Lower leg skin (tissue), 4 donors: ENCODE measurements at regions not wholly inside any gene's neighbourhood (a gene's known extent, or its start where the extent isn't known, plus 50 kb on each side); places are given as distances from the start of the nearest gene placed in this dataset.

ENCODE experiments used
- DNase-seq, 2 donors: peaks; one replicate each; pipeline ENCODE4 v3.0.0-alpha.2; 2019; ENCODE audit warnings: low spot score in 2 of 2
- H3K4me3 ChIP-seq: fragments of 200-600 bp; sonication (generic); 2 replicates; pipeline ENCODE4 v1.5.1; 2017; ENCODE audit warnings: mild to moderate bottlenecking, low read depth; ENCODE audit not compliant: poor library complexity, severe bottlenecking
- POLR2A ChIP-seq, 2 donors: fragments of 450-650 bp; IDR thresholded peaks; one replicate each; pipeline ENCODE4 v1.6.1; 2016 to 2017; ENCODE audit warnings: antibody characterized with exemption in 2 of 2, mild to moderate bottlenecking in 1 of 2, moderate library complexity in 1 of 2
- WGBS, 2 donors: methylation state at CpG; one replicate each; pipeline ENCODE4 v1.1.5; 2018; 5-methylcytosine and 5-hydroxymethylcytosine counted together
- intact Hi-C: fragments of 100-400 bp; cut with DNase I; formaldehyde crosslinking; loops from one replicate; pipeline ENCODE4 v1.15.0; 2023; ENCODE audit warnings: low total_unique reads
- TF ChIP-seq, protein P1 (sequence below), 3 donors: fragments of 450-650 bp; IDR thresholded peaks; one replicate each; pipeline ENCODE4 v1.5.1; 2016; ENCODE audit warnings: antibody characterized with exemption in 3 of 3, mild to moderate bottlenecking in 3 of 3, moderate library complexity in 2 of 3

DNA sequence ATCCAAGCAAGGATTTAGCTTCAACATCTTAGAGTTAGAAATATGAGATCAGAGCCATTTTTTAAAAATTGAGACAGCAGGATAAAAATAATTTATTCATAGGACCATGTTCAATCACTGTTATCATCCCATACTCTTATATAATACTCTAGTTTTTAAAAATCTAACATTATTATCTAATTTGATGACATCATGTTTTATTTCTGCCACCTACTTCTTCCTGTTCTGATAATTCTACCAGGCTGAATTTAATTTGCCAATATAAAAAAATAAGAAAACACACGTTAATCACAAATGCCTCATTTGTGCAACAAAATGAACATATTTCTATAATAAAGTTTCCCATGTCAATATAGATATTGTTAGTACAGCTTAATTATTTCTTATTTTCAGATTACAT is 621.7 kb downstream of the KCNJ3 start:
- intact Hi-C loops: no loop called here
- TF ChIP-seq, protein P1, sequence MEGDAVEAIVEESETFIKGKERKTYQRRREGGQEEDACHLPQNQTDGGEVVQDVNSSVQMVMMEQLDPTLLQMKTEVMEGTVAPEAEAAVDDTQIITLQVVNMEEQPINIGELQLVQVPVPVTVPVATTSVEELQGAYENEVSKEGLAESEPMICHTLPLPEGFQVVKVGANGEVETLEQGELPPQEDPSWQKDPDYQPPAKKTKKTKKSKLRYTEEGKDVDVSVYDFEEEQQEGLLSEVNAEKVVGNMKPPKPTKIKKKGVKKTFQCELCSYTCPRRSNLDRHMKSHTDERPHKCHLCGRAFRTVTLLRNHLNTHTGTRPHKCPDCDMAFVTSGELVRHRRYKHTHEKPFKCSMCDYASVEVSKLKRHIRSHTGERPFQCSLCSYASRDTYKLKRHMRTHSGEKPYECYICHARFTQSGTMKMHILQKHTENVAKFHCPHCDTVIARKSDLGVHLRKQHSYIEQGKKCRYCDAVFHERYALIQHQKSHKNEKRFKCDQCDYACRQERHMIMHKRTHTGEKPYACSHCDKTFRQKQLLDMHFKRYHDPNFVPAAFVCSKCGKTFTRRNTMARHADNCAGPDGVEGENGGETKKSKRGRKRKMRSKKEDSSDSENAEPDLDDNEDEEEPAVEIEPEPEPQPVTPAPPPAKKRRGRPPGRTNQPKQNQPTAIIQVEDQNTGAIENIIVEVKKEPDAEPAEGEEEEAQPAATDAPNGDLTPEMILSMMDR (IDR thresholded peaks at IDR 0.05): no peak
- no peak for TF ChIP-seq POLR2A (IDR thresholded peaks at IDR 0.05)
- no peak overlapping the region for H3K4me3 ChIP-seq
- WGBS, 2 donors: 59 to 60% methylated on average over 1 of the region's 1 CpG
- DNase-seq: no peak

DNA sequence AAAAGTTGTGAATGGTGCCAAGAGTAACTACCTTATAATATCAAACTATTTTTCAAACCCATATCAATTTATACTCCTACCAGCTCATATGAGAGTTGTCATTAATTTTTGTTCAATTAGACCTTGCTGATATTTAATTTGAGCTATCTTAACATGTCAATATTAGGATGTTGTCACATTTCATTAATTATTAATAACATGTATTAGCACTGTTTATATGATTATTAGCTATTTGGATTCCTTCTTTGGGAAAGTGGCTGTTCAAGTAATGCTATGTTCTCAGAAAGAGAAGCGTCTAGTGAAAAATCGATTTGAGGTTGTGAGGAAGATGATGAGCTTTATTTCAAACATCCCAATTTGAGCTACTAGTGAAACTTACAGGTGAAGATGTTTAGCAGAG is 620.2 kb downstream of the KCNJ3 start:
- no peak for TF ChIP-seq POLR2A (IDR thresholded peaks at IDR 0.05)
- TF ChIP-seq, protein P1 (IDR thresholded peaks at IDR 0.05): no peak
- intact Hi-C loops: no loop called here
- no peak overlapping the region for H3K4me3 ChIP-seq
- DNase-seq: no peak
- whole genome bisulfite sequencing, 2 donors: 74 to 75% methylated on average over 2 of the region's 2 CpGs

GRCh38 chr2:155315768-155316167 is 617.3 kb downstream of the KCNJ3 start:
- intact Hi-C loops: no loop called here
- DNase-seq: no peak
- no peak overlapping the region for H3K4me3 ChIP-seq
- 78 to 84% methylated on average over 2 of the region's 2 CpGs for WGBS, 2 donors
- TF ChIP-seq POLR2A (IDR thresholded peaks at IDR 0.05): no peak
- TF ChIP-seq, protein P1 (IDR thresholded peaks at IDR 0.05): no peak

DNA sequence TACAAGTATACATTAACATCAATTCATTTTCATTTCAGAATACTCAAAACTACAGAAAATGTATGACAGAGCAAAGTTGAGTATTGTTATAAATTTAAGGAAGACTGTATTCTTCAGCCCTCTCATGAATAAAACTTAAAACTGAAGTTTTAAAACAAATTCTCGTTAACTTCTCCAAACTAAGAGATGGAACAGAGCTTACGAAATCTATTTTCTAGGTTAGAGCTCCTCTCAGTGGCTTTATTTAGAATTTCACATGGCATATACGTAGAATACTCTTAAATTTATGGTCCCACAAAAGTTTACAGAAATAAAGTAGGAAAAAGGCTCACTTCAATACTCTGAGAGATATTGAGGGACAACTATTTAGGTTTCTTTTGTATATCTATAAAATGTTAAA is 612.1 kb downstream of the KCNJ3 start:
- no peak for DNase-seq
- intact Hi-C loops: no loop called here
- WGBS, 2 donors: 7 to 13% methylated on average over 3 of the region's 3 CpGs
- H3K4me3 ChIP-seq: no peak overlapping the region
- TF ChIP-seq, protein P1 (IDR thresholded peaks at IDR 0.05): no peak
- no peak for TF ChIP-seq POLR2A (IDR thresholded peaks at IDR 0.05)

GRCh38 chr2:155309483-155309882 is 611.0 kb downstream of the KCNJ3 start:
- 88 to 97% methylated on average over 1 of the region's 1 CpG for WGBS, 2 donors
- no peak for DNase-seq
- intact Hi-C loops: no loop called here
- H3K4me3 ChIP-seq: no peak overlapping the region
- TF ChIP-seq POLR2A (IDR thresholded peaks at IDR 0.05): no peak
- TF ChIP-seq, protein P1 (IDR thresholded peaks at IDR 0.05): no peak

- 77 to 93% methylated on average over 1 of the region's 1 CpG for WGBS, 2 donors
- intact Hi-C loops: no loop called here
- DNase-seq: no peak
- H3K4me3 ChIP-seq: no peak overlapping the region
- no peak for TF ChIP-seq POLR2A (IDR thresholded peaks at IDR 0.05)
- TF ChIP-seq, protein P1 (IDR thresholded peaks at IDR 0.05): no peak
Measured at GRCh38 chr2:155308367-155309009, 610.0 kb downstream of the KCNJ3 start.
